ENCODE measurements at regions not wholly inside any gene's neighbourhood (a gene's known extent, or its start where the extent isn't known, plus 50 kb on each side); places are given as distances from the start of the nearest gene placed in this dataset.

- TF ChIP-seq, protein P1, sequence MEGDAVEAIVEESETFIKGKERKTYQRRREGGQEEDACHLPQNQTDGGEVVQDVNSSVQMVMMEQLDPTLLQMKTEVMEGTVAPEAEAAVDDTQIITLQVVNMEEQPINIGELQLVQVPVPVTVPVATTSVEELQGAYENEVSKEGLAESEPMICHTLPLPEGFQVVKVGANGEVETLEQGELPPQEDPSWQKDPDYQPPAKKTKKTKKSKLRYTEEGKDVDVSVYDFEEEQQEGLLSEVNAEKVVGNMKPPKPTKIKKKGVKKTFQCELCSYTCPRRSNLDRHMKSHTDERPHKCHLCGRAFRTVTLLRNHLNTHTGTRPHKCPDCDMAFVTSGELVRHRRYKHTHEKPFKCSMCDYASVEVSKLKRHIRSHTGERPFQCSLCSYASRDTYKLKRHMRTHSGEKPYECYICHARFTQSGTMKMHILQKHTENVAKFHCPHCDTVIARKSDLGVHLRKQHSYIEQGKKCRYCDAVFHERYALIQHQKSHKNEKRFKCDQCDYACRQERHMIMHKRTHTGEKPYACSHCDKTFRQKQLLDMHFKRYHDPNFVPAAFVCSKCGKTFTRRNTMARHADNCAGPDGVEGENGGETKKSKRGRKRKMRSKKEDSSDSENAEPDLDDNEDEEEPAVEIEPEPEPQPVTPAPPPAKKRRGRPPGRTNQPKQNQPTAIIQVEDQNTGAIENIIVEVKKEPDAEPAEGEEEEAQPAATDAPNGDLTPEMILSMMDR (conservative IDR thresholded peaks at IDR 0.05; ENCODE audit: low read length): no peak
- DNase-seq (ENCODE audit: low read depth): no peak
- no peak overlapping the region for H3K4me3 ChIP-seq (ENCODE audit: low read length)
Observed at GRCh38 chr4:43846111-43846587, 602.5 kb downstream of the KCTD8 start.

- no peak for DNase-seq (ENCODE audit: low read depth)
- no peak overlapping the region for H3K4me3 ChIP-seq (ENCODE audit: low read length)
- TF ChIP-seq, protein P1 (conservative IDR thresholded peaks at IDR 0.05; ENCODE audit: low read length): no peak
Observed at GRCh38 chr4:43853565-43854264, 594.9 kb downstream of the KCTD8 start.

- TF ChIP-seq, protein P1 (conservative IDR thresholded peaks at IDR 0.05; ENCODE audit: low read length): no peak
- H3K4me3 ChIP-seq (ENCODE audit: low read length): no peak overlapping the region
- no peak for DNase-seq (ENCODE audit: low read depth)
Observed at GRCh38 chr4:43855283-43855682, 593.3 kb downstream of the KCTD8 start.

DNA sequence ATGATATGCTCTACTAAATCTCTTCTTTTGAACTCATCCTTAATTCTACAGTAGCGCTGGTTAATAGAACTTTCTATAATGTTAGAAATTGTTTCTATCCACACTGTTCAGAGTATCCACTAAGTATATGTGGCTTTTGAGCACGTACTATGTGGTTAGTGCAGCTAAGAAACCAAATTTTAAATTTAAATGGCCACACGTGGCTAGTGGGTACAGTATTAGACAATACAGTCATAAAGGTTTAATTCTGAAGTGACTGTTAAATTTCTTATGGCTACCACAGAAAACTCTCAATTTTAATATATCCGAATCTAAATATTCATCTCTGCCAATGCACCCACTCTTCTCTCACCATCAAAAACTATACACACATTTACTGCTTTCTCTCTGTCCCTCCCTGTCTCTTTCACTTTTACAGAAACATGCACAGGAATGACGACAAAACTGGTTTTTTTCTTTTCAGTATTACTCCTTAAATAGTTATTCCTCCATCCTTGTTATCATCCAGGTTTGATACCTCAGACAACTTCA is 583.9 kb downstream of the KCTD8 start:
- no peak for DNase-seq (ENCODE audit: low read depth)
- no peak overlapping the region for H3K4me3 ChIP-seq (ENCODE audit: low read length)
- TF ChIP-seq, protein P1 (conservative IDR thresholded peaks at IDR 0.05; ENCODE audit: low read length): no peak

DNA sequence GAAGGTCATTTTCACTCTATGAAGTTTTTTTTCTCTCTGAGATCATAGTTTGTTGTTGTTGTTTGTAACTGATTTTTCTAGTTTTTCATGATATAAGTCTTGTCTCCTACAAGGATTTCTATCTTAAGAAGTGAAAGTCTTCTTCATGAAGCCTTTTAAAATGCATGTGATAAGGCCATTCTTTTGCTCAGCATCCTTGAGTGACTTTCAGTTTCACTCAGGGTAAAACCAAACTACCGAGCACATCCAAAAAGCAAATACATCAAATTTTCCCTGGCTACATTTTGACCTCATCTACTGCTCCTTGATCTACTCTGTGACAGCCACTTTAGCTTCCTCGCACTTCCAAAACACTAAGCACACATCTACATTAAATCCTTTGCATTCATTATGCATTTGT is 580.7 kb downstream of the KCTD8 start:
- no peak overlapping the region for H3K4me3 ChIP-seq (ENCODE audit: low read length)
- TF ChIP-seq, protein P1 (conservative IDR thresholded peaks at IDR 0.05; ENCODE audit: low read length): no peak
- DNase-seq (ENCODE audit: low read depth): no peak

- H3K4me3 ChIP-seq (ENCODE audit: low read length): no peak overlapping the region
- no peak for DNase-seq (ENCODE audit: low read depth)
- TF ChIP-seq, protein P1 (conservative IDR thresholded peaks at IDR 0.05; ENCODE audit: low read length): no peak
Observed at GRCh38 chr4:43875655-43876054, 573.0 kb downstream of the KCTD8 start.

DNA sequence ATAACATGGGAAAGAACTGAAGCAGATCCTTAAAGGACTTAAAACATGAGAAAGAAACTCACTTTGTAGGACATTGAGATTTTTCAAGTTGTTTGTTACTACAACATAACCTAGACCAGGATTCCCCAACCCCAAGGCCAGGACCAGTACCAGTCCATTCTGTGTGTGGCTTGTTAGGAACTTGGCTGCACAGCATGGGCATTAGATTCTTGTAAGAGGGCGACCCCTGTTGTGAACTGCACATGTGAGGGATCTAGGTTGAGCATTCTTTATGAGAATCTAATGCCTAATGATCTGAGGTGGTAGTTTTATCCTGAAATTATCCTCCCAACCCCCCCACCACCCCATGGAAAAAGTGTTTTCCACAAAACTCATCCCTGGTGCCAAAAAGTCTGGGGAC is 566.1 kb downstream of the KCTD8 start:
- DNase-seq (ENCODE audit: low read depth): no peak

More for the DNA sequence above, 566.1 kb downstream of the KCTD8 start:
- TF ChIP-seq, protein P1 (conservative IDR thresholded peaks at IDR 0.05; ENCODE audit: low read length): no peak
- H3K4me3 ChIP-seq (ENCODE audit: low read length): no peak overlapping the region

All from AG10803 (cell line).